ENCODE measurements at regions not wholly inside any gene's neighbourhood (a gene's known extent, or its start where the extent isn't known, plus 50 kb on each side); places are given as distances from the start of the nearest gene placed in this dataset.

- TF ChIP-seq CTCF (IDR thresholded peaks at IDR 0.05) (no peak), POLR2A (IDR thresholded peaks at IDR 0.05) (no peak)
Observed at GRCh38 chr1:48052923-48053291, 55.7 kb upstream of the TRABD2B start.
